ENCODE measurements at regions not wholly inside any gene's neighbourhood (a gene's known extent, or its start where the extent isn't known, plus 50 kb on each side); places are given as distances from the start of the nearest gene placed in this dataset.
"Not testable (repeated sequence)": the region's sequence is repeated elsewhere in the genome, so short reads cannot be mapped to it uniquely, and the experiment has no call there.

DNA sequence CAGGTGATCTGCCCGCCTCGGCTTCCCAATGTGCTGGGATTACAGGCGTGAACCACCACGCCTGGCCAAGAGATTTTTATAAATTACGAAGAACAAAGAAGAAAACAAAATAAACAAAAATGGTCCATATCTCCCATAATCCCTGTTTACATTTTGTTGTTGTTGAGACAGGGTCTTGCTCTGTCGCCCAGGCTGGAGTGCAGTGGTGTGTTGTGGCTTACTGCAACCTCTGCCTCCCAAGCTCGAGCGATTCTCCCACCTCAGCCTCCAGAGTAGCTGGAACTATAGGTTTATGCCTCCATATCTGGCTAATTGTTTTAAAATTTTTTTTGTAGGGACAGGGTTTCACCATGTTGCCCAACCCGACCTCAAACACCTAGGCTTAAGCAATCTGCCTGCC lies 156.1 kb downstream of the ZNF664 start:
- DNase-seq (ENCODE audit: low read depth), result no peak
- no peak overlapping the region for H3K4me3 ChIP-seq (ENCODE audit: low read length)
- TF ChIP-seq, protein P1, sequence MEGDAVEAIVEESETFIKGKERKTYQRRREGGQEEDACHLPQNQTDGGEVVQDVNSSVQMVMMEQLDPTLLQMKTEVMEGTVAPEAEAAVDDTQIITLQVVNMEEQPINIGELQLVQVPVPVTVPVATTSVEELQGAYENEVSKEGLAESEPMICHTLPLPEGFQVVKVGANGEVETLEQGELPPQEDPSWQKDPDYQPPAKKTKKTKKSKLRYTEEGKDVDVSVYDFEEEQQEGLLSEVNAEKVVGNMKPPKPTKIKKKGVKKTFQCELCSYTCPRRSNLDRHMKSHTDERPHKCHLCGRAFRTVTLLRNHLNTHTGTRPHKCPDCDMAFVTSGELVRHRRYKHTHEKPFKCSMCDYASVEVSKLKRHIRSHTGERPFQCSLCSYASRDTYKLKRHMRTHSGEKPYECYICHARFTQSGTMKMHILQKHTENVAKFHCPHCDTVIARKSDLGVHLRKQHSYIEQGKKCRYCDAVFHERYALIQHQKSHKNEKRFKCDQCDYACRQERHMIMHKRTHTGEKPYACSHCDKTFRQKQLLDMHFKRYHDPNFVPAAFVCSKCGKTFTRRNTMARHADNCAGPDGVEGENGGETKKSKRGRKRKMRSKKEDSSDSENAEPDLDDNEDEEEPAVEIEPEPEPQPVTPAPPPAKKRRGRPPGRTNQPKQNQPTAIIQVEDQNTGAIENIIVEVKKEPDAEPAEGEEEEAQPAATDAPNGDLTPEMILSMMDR (IDR thresholded peaks at IDR 0.05; ENCODE audit: insufficient read depth, low read depth, low read length, missing control alignments), result no peak

GRCh38 chr12:124130691-124131591 lies 157.9 kb downstream of the ZNF664 start:
- no peak overlapping the region for H3K4me3 ChIP-seq (ENCODE audit: low read length)
- DNase-seq (ENCODE audit: low read depth), result no peak
- TF ChIP-seq, protein P1 (IDR thresholded peaks at IDR 0.05; ENCODE audit: insufficient read depth, low read depth, low read length, missing control alignments), result no peak

GRCh38 chr12:124131659-124132058 lies 158.6 kb downstream of the ZNF664 start:
- no peak for DNase-seq (ENCODE audit: low read depth)
- no peak overlapping the region for H3K4me3 ChIP-seq (ENCODE audit: low read length)
- TF ChIP-seq, protein P1 (IDR thresholded peaks at IDR 0.05; ENCODE audit: insufficient read depth, low read depth, low read length, missing control alignments), result no peak

DNA sequence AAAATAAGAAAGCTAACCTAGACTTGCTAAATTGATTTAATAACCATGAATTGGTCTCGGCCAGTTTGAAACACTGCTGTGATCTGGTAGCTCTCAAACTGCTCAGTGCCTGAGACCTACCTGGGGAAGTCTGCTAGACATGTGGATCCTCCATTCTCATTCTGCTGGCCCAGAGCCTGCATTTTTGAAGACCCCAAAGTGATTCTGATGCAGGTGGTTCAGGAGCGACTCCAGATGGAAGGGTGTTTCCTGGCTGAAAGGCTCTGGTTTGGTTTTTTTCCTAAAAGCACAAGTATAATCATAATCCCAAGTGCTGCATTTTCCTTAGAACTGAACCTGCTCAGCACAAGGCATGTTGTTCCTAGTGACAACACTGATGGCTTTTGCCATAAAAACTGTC lies 159.5 kb downstream of the ZNF664 start:
- no peak for DNase-seq (ENCODE audit: low read depth)
- TF ChIP-seq, protein P1 (IDR thresholded peaks at IDR 0.05; ENCODE audit: insufficient read depth, low read depth, low read length, missing control alignments), result no peak
- H3K4me3 ChIP-seq (ENCODE audit: low read length), result no peak overlapping the region

- no peak for DNase-seq (ENCODE audit: low read depth)
- H3K4me3 ChIP-seq (ENCODE audit: low read length), result no peak overlapping the region
- TF ChIP-seq, protein P1 (IDR thresholded peaks at IDR 0.05; ENCODE audit: insufficient read depth, low read depth, low read length, missing control alignments), result no peak
Observed at GRCh38 chr12:124136796-124137195, 158.1 kb upstream of the RFLNA start.

GRCh38 chr12:124140944-124141486 lies 153.9 kb upstream of the RFLNA start:
- TF ChIP-seq, protein P1 (IDR thresholded peaks at IDR 0.05; ENCODE audit: insufficient read depth, low read depth, low read length, missing control alignments), result no peak
- H3K4me3 ChIP-seq (ENCODE audit: low read length), result no peak overlapping the region
- no peak for DNase-seq (ENCODE audit: low read depth)

GRCh38 chr12:124141611-124142010 lies 153.3 kb upstream of the RFLNA start:
- DNase-seq (ENCODE audit: low read depth); H3K4me3 ChIP-seq (ENCODE audit: low read length): not testable (repeated sequence)
